T-helper 17 cell (primary cell): ENCODE measurements at regions not wholly inside any gene's neighbourhood (a gene's known extent, or its start where the extent isn't known, plus 50 kb on each side); places are given as distances from the start of the nearest gene placed in this dataset.

ENCODE experiments used
- ATAC-seq: fragments of 150-1000 bp; cut with Tn5 transposase; 2 replicates; pipeline ENCODE4 v1.10.0; 2021; ENCODE audit warnings: mild to moderate bottlenecking, moderate library complexity
- DNase-seq, 3 donors: peaks; one replicate each; pipeline versions ENCODE4 v3.0.0 to v3.0.0-alpha.2; 2020 to 2021
- H3K9me3 ChIP-seq: one replicate; pipeline ENCODE4 v1.7.0; 2013; ENCODE audit warnings: low read length, mild to moderate bottlenecking; ENCODE audit not compliant: control insufficient read depth, poor library complexity, severe bottlenecking
- H3K27ac Mint-ChIP-seq: one replicate; pipeline ENCODE4 v1.8.0; 2022; ENCODE audit warnings: mild to moderate bottlenecking, moderate library complexity, mixed read lengths
- H3K27me3 Mint-ChIP-seq: one replicate; pipeline ENCODE4 v1.8.0; 2022; ENCODE audit warnings: mixed read lengths
- H3K36me3 Mint-ChIP-seq: one replicate; pipeline ENCODE4 v1.8.0; 2022; ENCODE audit warnings: low read depth, mixed read lengths
- H3K4me1 Mint-ChIP-seq: one replicate; pipeline ENCODE4 v1.8.0; 2022; ENCODE audit warnings: mild to moderate bottlenecking, mixed read lengths
- H3K4me3 Mint-ChIP-seq: one replicate; pipeline ENCODE4 v1.8.0; 2022; ENCODE audit warnings: mild to moderate bottlenecking, moderate library complexity, mixed read lengths

DNA sequence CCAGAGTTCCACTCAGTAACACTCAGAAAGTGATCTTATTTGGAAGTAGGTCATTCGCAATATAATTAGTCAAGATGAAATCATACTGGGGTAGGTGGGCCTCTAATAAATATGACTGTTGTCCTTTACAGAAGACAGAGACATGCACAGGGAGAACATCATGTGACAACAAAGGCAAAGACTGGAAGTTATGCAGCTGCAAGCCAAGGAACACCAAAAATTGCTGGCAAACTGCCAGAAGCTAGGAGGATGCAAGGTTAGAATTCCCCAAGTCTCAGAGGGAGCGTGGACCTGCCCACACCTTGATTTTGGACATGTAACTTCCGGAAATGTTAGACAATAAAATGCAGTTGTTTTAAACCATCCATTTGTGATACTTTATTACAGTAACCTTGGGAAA, 471.5 kb upstream of the AGTR1 start:
- DNase-seq (no peak), ATAC-seq (no peak)
- Mint-ChIP-seq H3K4me1 (peaks cover 2% of the 10 kb centered on the region), H3K36me3 (no peaks in the 10 kb centered on the region), H3K27ac (no peak overlapping the region), H3K4me3 (no peak overlapping the region), H3K27me3 (no peaks in the 10 kb centered on the region)
- H3K9me3 ChIP-seq = no peaks in the 10 kb centered on the region

- Mint-ChIP-seq H3K27ac (no peak overlapping the region), H3K4me3 (no peak overlapping the region), H3K4me1 (peaks cover 2% of the 10 kb centered on the region), H3K27me3 (no peaks in the 10 kb centered on the region), H3K36me3 (no peaks in the 10 kb centered on the region)
- ATAC-seq (no peak), DNase-seq (no peak)
- no peaks in the 10 kb centered on the region for H3K9me3 ChIP-seq
Observed at GRCh38 chr3:148227534-148227933, 470.2 kb upstream of the AGTR1 start.

DNA sequence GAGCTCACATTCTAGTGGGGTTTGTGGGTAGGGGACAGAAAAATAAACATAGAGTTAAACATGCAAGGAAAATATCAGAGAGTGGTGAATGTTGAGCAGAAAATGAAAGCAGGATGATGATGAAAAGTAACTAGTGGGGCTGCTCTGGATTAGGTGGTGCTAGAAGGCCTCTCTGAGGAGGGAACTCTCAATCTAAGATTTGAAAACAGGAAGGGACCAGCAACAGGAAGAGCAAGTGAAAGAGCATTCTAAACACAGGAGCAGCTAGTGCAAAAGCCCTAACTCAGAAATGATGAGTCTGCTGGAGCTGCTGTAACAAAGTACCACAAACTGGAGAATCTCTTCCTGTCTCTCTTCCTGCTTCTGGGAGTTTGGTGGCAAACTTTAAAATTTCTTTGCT, 468.6 kb upstream of the AGTR1 start:
- DNase-seq (no peak), ATAC-seq (no peak)
- H3K4me1 Mint-ChIP-seq = peaks cover 2% of the 10 kb centered on the region
- H3K36me3 Mint-ChIP-seq = no peaks in the 10 kb centered on the region
- H3K27ac Mint-ChIP-seq = no peak overlapping the region
- no peaks in the 10 kb centered on the region for H3K27me3 Mint-ChIP-seq
- H3K4me3 Mint-ChIP-seq = no peak overlapping the region
- no peaks in the 10 kb centered on the region for H3K9me3 ChIP-seq

DNA sequence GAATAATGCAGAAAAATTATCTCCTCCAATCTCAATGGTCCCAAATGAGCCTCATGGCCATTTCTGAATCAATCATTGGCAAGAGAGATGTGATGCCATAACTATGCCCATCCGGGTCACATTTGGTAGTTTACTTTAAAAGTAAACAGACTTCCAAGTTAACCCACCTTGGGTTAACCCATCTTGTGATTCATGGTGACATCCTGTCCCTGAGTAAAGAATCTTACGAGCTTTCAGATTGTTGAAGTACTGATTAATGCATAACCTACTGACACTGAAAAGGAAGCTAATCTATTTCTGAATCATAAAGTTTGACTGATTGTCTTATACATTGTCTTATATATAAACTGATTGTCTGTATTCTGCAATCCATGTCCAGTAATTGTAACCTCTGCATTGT, 467.2 kb upstream of the AGTR1 start:
- Mint-ChIP-seq H3K27ac (no peak overlapping the region), H3K4me3 (no peak overlapping the region), H3K4me1 (peaks cover 2% of the 10 kb centered on the region), H3K36me3 (no peaks in the 10 kb centered on the region), H3K27me3 (no peaks in the 10 kb centered on the region)
- DNase-seq (no peak), ATAC-seq (no peak)
- no peaks in the 10 kb centered on the region for H3K9me3 ChIP-seq

GRCh38 chr3:148232389-148232788, 465.3 kb upstream of the AGTR1 start:
- no peaks in the 10 kb centered on the region for H3K9me3 ChIP-seq
- H3K4me3 Mint-ChIP-seq = no peak overlapping the region
- H3K27ac Mint-ChIP-seq = no peak overlapping the region
- no peaks in the 10 kb centered on the region for H3K27me3 Mint-ChIP-seq
- ATAC-seq (no peak), DNase-seq (no peak)
- no peaks in the 10 kb centered on the region for H3K36me3 Mint-ChIP-seq
- H3K4me1 Mint-ChIP-seq = peaks cover 2% of the 10 kb centered on the region

DNA sequence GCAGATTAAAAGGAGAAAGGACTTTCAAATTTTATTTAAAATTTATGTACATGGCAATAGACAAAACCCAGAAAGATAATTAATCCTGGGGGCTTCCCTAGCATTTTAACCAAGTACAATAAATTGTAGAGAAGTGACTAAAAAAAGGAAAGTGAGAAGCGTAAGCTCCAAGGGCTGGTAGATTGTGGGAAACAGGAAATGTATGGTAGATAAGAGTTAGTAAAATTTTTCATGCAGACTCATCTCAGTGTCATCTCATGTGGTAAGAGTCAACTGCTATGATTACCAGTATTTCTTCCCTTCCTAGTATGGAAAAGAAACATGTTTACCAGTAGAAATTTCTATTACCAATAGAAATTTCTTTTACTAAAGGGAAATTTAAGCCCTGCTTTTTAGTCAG, 464.3 kb upstream of the AGTR1 start:
- Mint-ChIP-seq H3K27me3 (no peaks in the 10 kb centered on the region), H3K4me3 (no peak overlapping the region), H3K4me1 (peaks cover 2% of the 10 kb centered on the region), H3K36me3 (no peaks in the 10 kb centered on the region), H3K27ac (no peak overlapping the region)
- no peaks in the 10 kb centered on the region for H3K9me3 ChIP-seq
- DNase-seq (no peak), ATAC-seq (no peak)

DNA sequence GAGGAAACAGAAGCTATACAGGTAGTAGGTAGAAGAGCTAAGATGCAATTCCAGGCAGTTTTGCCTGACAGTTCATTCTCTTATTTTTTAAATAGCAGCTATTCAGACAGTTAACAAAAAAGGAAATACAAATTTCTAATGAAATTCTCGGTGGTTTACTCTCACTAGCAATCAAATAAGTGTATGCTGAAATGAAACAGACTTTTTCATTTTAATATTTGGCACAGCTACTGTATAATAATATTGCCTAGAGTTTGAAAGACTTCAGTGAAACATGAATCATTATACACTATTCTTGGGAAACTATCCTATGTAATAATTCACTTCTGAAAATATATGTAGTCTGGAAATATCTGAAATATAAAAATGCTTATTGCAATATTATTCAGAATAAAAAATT, 463.2 kb upstream of the AGTR1 start:
- no peak overlapping the region for H3K27ac Mint-ChIP-seq
- ATAC-seq (no peak), DNase-seq (no peak)
- no peak overlapping the region for H3K4me3 Mint-ChIP-seq
- no peaks in the 10 kb centered on the region for H3K27me3 Mint-ChIP-seq
- no peaks in the 10 kb centered on the region for H3K9me3 ChIP-seq
- no peaks in the 10 kb centered on the region for H3K4me1 Mint-ChIP-seq
- H3K36me3 Mint-ChIP-seq = no peaks in the 10 kb centered on the region

GRCh38 chr3:148235566-148235965, 462.1 kb upstream of the AGTR1 start:
- Mint-ChIP-seq H3K4me3 (no peak overlapping the region), H3K27ac (no peak overlapping the region), H3K27me3 (no peaks in the 10 kb centered on the region), H3K4me1 (no peaks in the 10 kb centered on the region), H3K36me3 (no peaks in the 10 kb centered on the region)
- ATAC-seq (no peak), DNase-seq (no peak)
- no peaks in the 10 kb centered on the region for H3K9me3 ChIP-seq

DNA sequence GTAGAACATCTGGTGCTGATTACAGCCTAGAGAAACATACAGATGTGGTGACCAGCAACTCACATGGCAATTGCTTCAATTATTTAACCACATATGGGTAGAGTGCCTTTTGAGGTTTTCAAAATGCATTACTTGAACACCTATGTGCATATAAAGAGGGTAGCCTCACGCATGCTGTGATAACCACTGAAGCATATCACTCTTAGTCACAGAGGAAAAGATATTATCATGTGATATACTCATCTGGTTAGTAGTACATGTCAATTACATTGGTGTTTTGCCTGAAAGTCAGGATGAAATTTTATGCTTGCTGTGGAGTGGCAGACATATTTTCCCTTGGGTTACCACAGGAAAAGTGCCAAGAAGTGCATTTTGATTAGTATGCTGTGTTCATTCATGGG, 459.3 kb upstream of the AGTR1 start:
- no peak for ATAC-seq
- DNase-seq = no peak
- H3K9me3 ChIP-seq = no peaks in the 10 kb centered on the region
- no peaks in the 10 kb centered on the region for H3K27me3 Mint-ChIP-seq
- H3K4me3 Mint-ChIP-seq = no peak overlapping the region
- no peak overlapping the region for H3K27ac Mint-ChIP-seq
- H3K36me3 Mint-ChIP-seq = no peaks in the 10 kb centered on the region
- H3K4me1 Mint-ChIP-seq = no peaks in the 10 kb centered on the region

DNA sequence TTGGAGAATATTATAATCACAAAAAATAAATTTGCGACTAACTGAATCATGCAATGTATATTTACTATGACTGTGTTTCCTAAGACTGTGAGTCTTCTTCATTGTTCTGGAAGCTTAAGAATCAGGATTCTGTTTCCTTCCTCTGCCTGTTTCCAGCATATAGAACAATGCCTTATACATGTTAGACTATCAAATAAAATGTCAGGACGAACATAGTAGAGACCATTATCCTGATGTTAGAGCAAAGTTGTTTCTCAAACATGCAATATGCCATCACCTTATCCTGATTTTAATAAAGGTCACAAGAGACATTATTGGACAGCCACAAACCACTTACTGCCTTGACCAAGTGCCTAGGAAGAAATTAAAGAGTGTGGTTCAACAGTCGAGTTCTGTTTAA, 457.4 kb upstream of the AGTR1 start:
- H3K27ac Mint-ChIP-seq = no peak overlapping the region
- no peaks in the 10 kb centered on the region for H3K9me3 ChIP-seq
- no peaks in the 10 kb centered on the region for H3K4me1 Mint-ChIP-seq
- no peaks in the 10 kb centered on the region for H3K36me3 Mint-ChIP-seq
- no peaks in the 10 kb centered on the region for H3K27me3 Mint-ChIP-seq
- DNase-seq = no peak
- ATAC-seq = no peak
- H3K4me3 Mint-ChIP-seq = no peak overlapping the region

DNA sequence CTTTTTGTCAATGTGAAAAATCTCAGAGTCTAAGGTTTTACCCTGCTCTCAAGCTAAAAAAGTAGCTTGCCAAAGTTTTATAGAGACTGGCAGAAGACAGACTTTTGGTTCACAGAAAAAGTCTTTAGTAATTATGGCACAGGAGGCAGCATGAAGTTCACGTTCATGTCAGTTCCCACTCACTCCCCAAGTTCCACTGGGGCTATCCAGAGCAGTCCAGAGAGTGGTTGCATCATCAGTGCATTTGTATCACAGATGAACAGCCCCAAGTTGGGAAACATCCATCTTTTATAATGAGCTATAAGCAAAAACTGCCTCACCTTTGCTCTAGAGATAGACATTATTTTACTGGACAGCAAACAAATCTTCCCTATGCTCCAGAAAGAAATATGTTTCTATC, 454.1 kb upstream of the AGTR1 start:
- H3K4me1 Mint-ChIP-seq = no peaks in the 10 kb centered on the region
- ATAC-seq = no peak
- no peak for DNase-seq
- no peak overlapping the region for H3K27ac Mint-ChIP-seq
- no peaks in the 10 kb centered on the region for H3K9me3 ChIP-seq
- no peaks in the 10 kb centered on the region for H3K36me3 Mint-ChIP-seq
- H3K27me3 Mint-ChIP-seq = no peaks in the 10 kb centered on the region
- H3K4me3 Mint-ChIP-seq = no peak overlapping the region

DNA sequence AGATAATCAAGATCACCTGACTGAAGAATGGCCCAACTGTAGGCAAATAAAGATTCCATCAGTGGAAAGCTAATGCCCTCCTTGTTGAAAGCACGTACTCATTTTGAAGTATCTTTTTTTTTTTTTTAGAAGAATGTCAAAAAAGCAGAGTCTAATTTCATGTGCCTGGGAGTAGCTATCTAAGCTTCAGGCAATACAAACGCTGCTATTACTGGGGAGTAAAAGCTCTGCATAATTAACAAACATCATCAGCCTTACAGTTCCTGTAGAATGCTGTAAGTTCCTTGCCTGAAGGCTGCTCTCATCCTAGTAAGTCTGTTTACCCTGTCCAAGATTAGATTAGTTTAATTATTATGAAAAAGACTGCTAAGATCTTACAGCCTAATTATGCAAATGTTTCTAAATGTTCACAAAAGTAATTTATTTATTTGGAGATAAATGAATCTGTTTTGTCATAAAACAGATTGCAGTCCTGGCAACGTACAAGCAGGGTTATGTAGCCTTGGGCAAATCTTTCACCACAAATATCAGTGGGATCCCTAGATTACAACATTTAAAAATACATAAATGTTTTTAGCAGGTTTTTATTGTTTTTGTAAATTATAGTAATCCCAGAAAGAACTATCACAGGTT, 451.3 kb upstream of the AGTR1 start:
- DNase-seq (no peak), ATAC-seq (no peak)
- H3K9me3 ChIP-seq = no peaks in the 10 kb centered on the region
- Mint-ChIP-seq H3K27ac (no peak overlapping the region), H3K36me3 (no peaks in the 10 kb centered on the region), H3K27me3 (no peaks in the 10 kb centered on the region), H3K4me3 (no peak overlapping the region), H3K4me1 (no peaks in the 10 kb centered on the region)

DNA sequence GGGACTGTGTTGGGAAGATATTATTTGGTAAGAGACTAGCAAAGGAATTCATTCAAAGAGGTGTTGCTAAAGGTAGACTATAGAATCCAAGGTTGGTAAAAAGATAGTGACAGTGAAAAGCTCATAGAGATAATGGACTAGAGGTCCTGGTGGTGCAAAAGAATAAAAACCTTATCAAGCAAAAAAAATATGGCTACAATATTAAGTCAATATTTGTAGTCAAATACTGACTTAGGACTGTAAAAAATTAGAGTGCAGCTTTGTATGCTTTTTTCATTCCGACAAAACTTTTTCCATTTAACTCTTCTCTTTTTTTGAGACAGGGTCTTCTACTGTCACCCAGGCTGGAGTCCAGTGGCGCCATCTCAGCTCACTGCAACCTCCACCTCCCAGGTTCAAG, 444.0 kb upstream of the AGTR1 start:
- no peak for ATAC-seq
- no peaks in the 10 kb centered on the region for H3K27me3 Mint-ChIP-seq

DNA sequence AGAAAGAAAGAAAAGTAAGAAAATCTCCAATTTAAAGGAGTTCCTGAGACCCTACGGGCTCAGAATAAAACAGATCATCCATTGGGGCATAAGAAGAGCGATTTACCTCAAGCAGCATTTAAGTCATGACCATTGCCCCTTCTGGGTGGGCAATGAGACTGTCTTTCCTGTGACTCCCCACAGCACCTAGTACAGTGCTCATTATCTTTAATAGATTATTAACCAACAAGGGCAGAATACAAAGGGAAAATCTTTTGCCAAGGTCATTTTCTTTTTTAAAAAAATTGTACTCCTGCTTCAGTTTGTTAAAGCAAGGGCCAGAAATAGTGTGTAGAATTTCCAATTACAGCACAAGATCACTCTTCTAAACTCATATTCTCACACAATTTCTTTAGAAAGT, 443.3 kb upstream of the AGTR1 start:
- no peaks in the 10 kb centered on the region for H3K9me3 ChIP-seq
- Mint-ChIP-seq H3K4me3 (no peak overlapping the region), H3K4me1 (no peaks in the 10 kb centered on the region), H3K27ac (no peak overlapping the region), H3K36me3 (no peaks in the 10 kb centered on the region), H3K27me3 (no peaks in the 10 kb centered on the region)
- DNase-seq (no peak), ATAC-seq (no peak)

More for the DNA sequence above, 444.0 kb upstream of the AGTR1 start:
- no peaks in the 10 kb centered on the region for H3K4me1 Mint-ChIP-seq
- no peak for DNase-seq
- H3K27ac Mint-ChIP-seq = no peak overlapping the region
- no peaks in the 10 kb centered on the region for H3K9me3 ChIP-seq
- no peak overlapping the region for H3K4me3 Mint-ChIP-seq
- H3K36me3 Mint-ChIP-seq = no peaks in the 10 kb centered on the region
